GM19324 (cell line): ENCODE measurements at regions not wholly inside any gene's neighbourhood (a gene's known extent, or its start where the extent isn't known, plus 50 kb on each side); places are given as distances from the start of the nearest gene placed in this dataset.
"Not testable (repeated sequence)": the region's sequence is repeated elsewhere in the genome, so short reads cannot be mapped to it uniquely, and the experiment has no call there.

Experiments used
- ATAC-seq: cut with Tn5 transposase; IDR thresholded peaks from one replicate; pipeline ENCODE4 v1.9.1; 2021; ENCODE audit warnings: mild to moderate bottlenecking, moderate library complexity; ENCODE audit not compliant: unreplicated experiment, low FRiP score

GRCh38 chr5:36462295-36463021, 143.9 kb upstream of the SLC1A3 start:
- ATAC-seq, result no peak

DNA sequence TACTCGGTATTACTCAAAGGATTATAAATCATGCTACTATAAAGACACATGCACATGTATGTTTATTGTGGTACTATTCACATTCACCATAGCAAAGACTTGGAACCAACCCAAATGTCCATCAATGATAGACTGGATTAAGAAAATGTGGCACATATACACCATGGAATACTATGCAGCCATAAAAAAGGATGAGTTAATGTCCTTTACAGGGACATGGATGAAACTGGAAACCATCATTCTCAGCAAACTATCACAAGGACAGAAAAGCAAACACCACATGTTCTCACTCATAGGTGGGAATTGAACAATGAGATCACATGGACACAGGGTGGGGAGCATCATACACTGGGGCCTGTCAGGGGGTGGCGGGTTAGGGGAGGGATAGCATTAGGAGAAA, 130.5 kb upstream of the SLC1A3 start:
- ATAC-seq, result not testable (repeated sequence)

DNA sequence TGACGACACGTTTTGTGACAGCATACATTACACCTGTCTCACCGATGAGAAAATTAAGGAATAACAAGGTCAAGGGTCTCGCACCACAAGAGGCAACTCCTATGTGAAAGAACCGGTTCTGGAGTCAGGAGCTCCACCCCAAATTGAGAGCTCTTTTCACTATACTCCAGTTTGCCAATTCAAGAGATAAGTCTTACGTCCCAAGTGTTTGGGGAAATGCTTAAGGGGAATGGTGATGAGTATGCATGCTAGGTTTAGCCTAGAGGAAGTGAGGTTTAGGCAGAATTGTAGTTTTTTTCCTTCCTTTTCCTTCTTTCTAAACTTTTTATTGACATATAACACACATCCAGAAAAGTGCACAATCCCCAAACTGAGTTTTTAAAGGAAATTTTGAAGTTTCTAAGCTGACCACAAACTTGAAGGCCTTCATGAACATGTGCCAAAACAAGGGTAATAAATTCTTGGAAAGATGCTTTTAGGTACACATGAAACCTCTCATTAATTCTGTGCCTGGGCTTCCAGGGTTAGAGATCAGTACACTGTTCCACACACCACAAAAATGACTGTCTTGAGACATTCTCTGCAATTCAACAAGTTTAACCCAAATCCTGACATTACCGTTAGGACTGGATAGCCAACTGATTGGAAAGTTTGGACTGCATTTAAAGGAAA, 127.6 kb upstream of the SLC1A3 start:
- no peak for ATAC-seq

- ATAC-seq, result no peak
Observed at GRCh38 chr5:36481454-36482120, 124.8 kb upstream of the SLC1A3 start.

DNA sequence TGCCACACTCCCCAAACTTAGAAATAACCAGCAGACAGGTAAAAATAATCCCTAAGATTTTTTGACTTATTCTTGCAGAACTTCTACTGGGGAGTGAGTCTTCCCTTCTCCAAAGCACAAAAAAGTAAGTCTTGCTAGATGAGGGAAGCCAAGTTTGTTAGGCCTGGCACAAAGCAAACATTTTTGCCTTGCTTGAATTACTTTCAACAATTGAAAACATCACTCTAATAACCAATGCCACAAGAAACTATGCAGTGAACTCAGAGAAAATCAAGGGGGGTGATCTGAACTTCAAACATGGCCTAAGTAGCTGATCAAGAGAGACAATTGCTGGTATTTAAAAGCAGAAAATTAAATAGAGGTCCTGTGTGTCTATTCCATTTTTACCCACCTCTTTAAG, 123.6 kb upstream of the SLC1A3 start:
- no peak for ATAC-seq

- no peak for ATAC-seq
Observed at GRCh38 chr5:36489505-36489904, 116.9 kb upstream of the SLC1A3 start.

GRCh38 chr5:36491856-36492255, 114.5 kb upstream of the SLC1A3 start:
- ATAC-seq, result no peak

- no peak for ATAC-seq
Observed at GRCh38 chr5:36492984-36493654, 113.3 kb upstream of the SLC1A3 start.

DNA sequence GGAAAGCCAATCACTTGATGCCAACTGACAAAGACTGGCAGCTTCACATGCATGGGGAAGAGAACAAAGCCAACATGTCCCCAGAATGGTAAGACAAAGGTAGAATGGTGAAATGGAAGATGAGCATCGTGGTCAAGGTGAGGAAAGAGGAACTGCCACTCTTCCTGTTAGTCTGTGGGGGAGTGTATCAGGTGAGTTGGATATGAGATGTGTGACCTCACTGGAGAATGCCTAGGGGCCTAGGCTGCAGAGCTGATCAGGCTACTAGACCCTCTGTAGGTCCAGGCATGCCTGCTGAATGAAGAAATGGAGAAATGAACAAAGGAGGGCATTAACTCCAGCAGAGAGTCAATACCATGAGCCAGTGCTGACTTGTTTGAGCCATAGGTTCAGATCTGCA, 112.4 kb upstream of the SLC1A3 start:
- no peak for ATAC-seq

DNA sequence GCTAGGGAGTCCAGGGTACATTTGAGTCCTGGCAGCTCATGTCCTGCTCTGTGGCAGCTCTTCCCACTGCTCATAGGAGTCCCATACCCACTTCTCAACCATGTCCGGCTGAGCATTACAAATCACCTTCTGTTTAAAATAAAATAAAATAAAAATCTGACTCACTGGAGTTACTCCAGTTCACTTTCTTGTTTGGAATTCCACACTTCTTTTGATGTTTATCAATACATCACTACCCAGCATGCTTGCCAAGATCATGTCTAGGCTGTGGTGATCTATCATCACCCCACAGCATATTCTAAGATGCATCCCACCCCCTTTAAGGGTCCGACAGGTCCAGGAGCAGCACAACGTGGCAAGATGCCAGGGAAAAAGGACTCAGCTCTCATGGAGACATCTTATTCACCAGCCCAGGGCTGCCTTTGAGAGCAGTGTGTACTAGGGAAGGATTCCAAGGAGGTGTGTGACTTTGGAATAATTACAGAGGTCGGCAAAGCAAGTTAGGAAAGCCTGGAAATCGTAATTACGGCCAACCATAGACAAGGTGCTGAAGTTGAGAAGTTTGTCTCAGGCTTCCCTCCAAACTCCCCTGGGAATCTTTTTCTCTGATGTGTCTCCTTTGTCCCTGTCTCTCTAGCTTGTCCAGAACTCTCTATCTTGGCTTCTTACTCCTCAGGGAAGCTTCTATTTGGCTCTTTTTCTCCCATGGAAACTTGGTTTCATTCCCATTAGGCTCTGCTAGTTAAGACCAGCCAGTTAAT, 111.4 kb upstream of the SLC1A3 start:
- no peak for ATAC-seq

GRCh38 chr5:36495611-36496010, 110.8 kb upstream of the SLC1A3 start:
- no peak for ATAC-seq

DNA sequence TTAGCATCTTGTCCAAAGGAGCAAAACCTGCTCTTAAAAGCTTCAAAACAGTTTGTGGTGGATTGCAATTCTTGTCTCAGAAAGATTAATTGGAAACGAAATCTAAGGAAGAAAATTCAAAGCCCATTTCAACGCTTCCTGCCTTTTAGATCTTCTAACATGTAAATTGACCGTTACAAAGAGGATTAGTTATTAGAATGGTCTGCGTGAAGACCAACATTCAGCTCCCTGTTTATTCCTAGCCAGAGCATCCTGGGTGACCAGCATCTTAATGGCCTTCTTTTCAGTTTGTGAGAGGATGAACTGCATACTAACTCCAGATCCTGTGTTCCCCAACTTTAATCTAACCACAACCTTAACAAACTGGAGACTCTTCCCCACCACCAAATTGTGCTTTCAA, 109.9 kb upstream of the SLC1A3 start:
- ATAC-seq, result no peak

DNA sequence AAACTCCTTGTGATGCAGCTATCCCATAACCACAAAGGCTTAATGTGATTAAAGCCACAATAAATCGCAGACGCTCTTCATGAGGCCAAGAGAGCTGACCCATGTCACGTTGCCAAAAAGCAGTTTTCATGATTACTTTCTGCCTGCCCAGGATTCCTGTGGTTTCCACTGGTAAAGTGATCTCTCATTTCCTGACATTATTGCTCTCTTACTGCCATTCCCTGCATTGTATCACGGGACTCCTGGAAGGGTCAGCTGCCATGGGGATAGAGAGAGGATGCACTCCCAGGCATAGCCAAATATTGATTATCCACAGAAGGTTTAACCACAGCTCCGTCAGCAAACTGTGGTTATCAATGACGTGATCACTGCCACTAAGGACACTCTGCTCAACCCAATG, 103.8 kb upstream of the SLC1A3 start:
- no peak for ATAC-seq

GRCh38 chr5:36505021-36505420, 101.4 kb upstream of the SLC1A3 start:
- no peak for ATAC-seq

- peak; percentile 76 for ATAC-seq
Observed at GRCh38 chr5:36507332-36507952, 99.0 kb upstream of the SLC1A3 start.

DNA sequence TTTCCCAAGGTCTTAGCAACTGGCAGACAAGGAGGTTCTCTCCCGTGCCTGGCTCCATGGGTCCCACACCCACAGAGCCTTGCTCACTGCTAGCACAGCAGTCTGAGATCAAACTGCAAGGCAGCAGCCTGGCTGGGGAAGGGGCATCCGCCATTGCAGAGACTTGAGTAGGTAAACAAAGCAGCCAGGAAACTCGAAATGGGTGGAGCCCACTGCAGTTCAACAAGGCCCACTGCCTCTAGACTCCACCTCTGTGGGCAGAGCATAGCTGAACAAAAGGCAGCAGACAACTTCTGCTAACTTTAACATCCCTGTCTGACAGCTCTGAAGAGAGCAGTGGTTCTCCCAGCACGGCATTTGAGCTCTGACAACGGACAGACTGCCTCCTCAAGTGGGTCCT, 98.1 kb upstream of the SLC1A3 start:
- not testable (repeated sequence) for ATAC-seq

DNA sequence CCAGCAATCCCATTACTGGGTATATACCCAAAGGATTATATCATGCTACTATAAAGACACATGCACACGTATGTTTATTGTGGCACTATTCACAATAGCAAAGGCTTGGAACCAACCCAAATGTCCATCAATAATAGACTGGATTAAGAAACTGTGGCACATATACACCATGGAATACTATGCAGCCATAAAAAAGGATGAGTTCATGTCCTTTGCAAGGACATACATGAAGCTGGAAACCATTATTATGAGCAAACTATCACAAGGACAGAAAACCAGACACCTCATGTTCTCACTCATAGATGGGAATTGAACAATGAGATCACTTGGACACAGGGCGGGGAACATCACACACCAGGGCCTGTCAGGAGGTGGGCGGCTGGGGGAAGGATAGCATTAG, 92.8 kb upstream of the SLC1A3 start:
- not testable (repeated sequence) for ATAC-seq

DNA sequence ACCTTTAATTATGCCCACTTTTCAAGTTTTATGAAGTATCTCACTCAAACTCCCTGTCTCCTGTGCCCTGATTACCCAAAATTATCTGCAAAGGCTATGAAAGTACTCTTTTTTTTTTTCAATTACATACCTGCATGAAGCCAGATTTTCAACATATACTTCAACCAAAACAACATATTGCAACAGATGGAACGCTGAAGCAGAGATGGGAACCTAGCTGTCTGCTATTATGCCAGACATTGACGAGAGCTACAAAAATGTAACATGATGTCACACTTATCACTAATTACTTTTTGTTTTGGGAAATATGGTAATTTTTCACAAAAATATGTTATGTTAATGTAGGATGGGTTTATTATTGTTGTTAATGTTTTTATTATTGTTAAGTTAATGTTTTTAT, 86.5 kb upstream of the SLC1A3 start:
- ATAC-seq, result no peak

- no peak for ATAC-seq
Observed at GRCh38 chr5:36521219-36521618, 85.2 kb upstream of the SLC1A3 start.
